ENCODE measurements at regions not wholly inside any gene's neighbourhood (a gene's known extent, or its start where the extent isn't known, plus 50 kb on each side); places are given as distances from the start of the nearest gene placed in this dataset.

GRCh38 chr20:52610749-52611148 lies 361.4 kb upstream of the TSHZ2 start:
- no peak for TF ChIP-seq CTCF (IDR thresholded peaks at IDR 0.05)
- TF ChIP-seq EZH2 (IDR thresholded peaks at IDR 0.05; ENCODE audit: borderline replicate concordance, insufficient read depth, low read depth, low read length, poor library complexity, severe bottlenecking), result no peak
